NCI-H2107 treated with DMSO at 0.1 percent for 48 hours (cell line): ENCODE measurements at regions not wholly inside any gene's neighbourhood (a gene's known extent, or its start where the extent isn't known, plus 50 kb on each side); places are given as distances from the start of the nearest gene placed in this dataset.

Source experiments
- DNase-seq: peaks from one replicate; lab custom pipeline; 2025; ENCODE audit not compliant: unreplicated experiment; lab: John Stamatoyannopoulos, UW

GRCh38 chr6:167731731-167732422 lies 94.8 kb upstream of the AFDN start:
- no peak for DNase-seq

GRCh38 chr6:167733740-167734661 lies 92.7 kb upstream of the AFDN start:
- DNase-seq, result peak; percentile 7

DNA sequence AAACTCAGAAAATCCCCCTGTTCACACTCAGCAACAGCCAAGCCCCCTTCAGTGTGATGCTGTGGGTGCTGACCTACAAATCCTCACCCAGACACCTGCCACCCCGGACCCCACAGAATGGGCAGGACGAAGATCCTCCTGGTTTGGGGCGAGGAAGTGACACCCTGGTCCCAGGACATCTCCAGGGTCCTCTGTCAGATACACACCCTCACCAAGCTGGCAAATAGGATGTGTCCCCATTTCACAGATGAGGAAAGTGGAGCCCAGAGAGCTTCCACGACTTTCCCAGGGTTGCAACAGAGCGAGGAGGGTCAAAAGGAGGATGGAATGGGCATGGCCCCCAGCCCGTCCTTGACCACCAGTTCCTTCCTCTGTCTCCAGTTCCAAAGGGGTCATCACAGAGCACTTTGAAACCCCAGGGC lies 92.0 kb upstream of the AFDN start:
- no peak for DNase-seq

GRCh38 chr6:167735084-167735950 lies 91.4 kb upstream of the AFDN start:
- no peak for DNase-seq

DNA sequence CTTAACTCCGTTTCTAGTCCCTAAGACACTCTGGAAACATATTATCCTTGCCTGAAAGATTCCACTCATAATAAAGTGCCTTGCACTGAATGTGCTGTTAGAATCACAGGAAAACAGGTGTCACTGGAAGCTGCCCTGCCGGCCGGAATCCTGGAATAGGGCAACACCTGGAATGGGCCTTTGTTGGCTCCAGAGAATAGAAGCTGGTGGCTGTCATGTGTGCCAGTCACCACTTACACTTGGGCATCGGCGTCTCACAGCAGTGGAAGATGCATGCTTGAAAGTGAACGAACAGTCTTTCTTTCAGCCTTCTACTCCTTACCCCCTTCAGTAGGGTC lies 90.8 kb upstream of the AFDN start:
- DNase-seq, result peak; percentile 34

GRCh38 chr6:167736486-167737204 lies 90.1 kb upstream of the AFDN start:
- DNase-seq, result no peak

DNA sequence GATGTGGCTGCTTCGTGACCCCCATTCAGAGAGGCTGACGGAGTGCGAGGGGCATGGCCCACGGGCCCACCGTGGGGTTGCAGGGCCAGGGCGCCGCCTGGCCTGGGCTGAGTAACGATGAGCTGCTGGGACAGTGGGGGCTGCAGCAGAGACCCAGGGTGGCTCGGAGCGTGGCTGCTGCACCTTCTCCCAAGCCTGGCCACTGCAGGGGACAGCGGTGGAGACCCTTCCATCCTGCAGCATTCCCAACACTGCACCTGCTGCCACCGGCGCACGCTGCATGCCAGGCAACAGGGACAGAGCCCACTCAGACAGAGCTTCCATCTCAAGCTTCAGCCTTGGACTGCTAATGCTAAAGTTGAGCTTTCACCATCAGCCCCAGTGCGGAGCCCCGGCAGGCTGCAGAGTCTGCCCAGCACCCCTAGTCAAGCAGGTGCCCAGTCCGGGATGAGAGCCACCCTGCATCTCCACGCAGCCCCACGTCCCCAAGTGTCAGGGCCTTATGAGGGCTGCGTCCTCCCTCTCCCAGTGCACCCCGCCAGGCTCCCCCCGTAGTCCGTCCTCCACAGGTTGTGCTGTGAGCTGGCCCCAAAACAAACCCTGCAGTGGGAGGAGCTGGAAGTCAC lies 89.4 kb upstream of the AFDN start:
- no peak for DNase-seq

DNA sequence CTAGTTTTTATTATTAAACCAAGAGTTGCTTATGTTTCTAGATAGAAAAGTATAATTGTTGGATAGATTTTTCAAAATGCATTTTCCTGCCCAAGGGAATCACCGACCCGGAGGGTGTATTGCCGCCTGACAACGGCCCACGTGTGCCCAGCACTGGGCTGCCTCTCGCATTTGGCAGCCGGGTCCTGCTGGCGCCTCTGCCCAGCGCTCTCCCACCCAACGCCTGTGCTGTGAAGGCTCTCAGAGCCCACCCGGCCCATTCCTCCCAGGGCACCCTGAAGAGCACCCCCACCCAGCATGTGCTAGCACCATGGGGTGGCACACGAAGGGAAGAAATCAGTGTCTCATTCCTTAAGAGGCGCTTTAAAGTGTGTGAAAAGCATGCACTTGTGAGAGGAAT lies 88.3 kb upstream of the AFDN start:
- DNase-seq, result no peak

- DNase-seq, result no peak
Measured at GRCh38 chr6:167739721-167740475, 86.8 kb upstream of the AFDN start.

- no peak for DNase-seq
Measured at GRCh38 chr6:167742719-167743303, 83.9 kb upstream of the AFDN start.

GRCh38 chr6:167744681-167745669 lies 81.7 kb upstream of the AFDN start:
- DNase-seq, result no peak

DNA sequence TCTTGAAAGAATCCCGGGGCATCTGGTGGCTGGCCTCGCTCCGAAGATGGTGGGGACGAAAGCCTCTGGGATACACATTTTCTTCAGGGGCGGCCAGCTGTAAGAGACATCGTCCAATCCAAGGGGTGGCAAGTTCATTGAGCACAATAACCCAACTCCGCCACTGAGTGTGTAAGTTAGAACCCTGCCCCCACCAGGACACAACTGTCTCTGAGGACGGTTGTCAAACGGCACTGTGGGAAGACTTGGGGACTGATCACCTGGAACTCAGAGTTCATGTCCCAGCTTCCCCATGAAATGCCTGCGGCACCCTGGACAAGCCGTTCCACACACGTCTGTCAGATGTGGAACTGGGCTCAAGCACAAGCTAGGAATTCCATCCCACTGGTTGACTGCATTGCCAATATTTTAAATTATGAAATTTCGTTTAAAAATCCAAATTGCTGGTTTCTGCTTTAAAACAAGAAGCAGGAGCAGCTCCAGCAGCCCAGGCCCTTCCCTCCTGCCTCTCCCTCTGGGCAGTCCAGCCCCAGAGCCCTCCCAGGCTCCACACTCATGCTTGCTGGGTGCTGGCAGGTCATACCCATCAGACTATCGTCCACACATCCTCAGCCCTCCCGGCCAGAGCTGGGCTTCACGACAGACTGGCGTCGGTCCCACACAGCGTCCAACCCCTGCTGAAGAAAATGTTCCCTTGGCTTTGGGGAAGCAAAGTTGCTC lies 80.9 kb upstream of the AFDN start:
- no peak for DNase-seq

GRCh38 chr6:167746390-167746907 lies 80.3 kb upstream of the AFDN start:
- no peak for DNase-seq

DNA sequence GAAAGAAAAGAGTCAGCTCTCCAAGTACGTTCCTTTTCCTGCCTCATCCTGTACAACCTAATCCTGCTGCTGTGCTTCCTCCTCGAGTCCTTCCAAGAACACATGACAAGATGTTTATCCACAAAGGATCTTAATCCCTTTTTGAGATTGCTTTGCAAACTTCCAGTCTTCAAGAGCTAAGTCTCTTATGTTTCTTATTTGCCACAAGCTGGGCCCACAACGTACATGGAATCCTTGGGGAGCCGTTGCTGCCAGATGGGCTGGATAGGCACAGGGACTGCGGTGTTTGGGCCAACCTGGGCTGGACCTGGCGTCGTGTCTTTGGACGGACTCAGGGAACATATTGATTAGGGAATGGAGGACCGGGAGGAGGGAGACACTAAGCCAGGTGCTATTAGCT lies 79.7 kb upstream of the AFDN start:
- DNase-seq, result no peak

DNA sequence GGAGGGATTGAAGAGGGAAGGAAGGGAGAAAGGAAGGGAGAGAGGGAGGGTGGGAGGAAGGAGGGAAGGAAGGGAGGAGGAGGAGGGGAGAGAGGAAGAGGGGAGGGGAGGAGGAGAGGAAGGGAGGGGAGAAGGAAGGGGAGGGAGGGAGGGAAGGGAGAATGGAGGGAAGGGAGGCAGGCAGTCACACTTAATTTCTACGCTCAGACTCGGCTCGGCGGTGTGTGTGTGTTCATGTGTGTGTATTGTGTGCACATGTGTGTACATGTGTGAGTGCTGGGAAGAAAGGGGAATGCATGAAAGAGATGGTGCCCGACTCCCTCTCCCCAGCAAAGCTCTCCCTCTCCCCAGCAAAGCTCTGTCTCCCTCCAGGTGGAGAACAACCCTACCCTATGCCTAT lies 79.1 kb upstream of the AFDN start:
- no peak for DNase-seq

- no peak for DNase-seq
Measured at GRCh38 chr6:167748046-167748445, 78.7 kb upstream of the AFDN start.
